Mammary epithelial cell (primary cell): ENCODE measurements at regions not wholly inside any gene's neighbourhood (a gene's known extent, or its start where the extent isn't known, plus 50 kb on each side); places are given as distances from the start of the nearest gene placed in this dataset.

Experiments
- EZH2 ChIP-seq: IDR thresholded peaks from 2 replicates; pipeline ENCODE4 v1.6.1; 2012; ENCODE audit warnings: low read length, inconsistent platforms, borderline replicate concordance
- TF ChIP-seq, protein P1 (sequence below), 2 donors: IDR thresholded peaks in 1 of 2; conservative IDR thresholded peaks in 1 of 2; 2 replicates each; pipeline ENCODE4 v1.5.1; 2011 to 2012; ENCODE audit warnings: inconsistent platforms in 2 of 2, low read length in 2 of 2, mild to moderate bottlenecking in 2 of 2, control low read depth in 1 of 2, low read depth in 1 of 2; ENCODE audit not compliant: insufficient read depth in 1 of 2; ENCODE audit errors: extremely low read depth in 1 of 2

DNA sequence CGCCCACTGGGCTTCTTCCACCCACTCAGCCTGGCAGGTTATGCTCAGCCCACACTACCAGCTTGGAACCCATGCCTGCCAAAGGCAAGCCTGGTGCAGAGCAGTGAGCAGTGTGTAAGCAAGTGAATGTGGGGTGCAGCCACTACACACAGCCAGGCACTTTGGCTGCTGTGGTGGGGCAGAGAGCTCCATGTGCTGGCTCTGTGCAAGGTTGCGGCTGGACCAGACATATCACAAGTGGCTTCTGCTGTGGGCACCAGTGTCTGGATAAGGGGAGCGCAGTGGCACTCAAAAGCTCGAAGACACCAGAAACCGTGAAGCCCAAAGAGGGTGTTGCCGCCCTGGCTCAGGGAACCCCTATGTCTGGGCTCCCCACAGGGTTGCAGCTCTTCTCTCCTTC, 563.7 kb downstream of the SI start:
- TF ChIP-seq, protein P1, sequence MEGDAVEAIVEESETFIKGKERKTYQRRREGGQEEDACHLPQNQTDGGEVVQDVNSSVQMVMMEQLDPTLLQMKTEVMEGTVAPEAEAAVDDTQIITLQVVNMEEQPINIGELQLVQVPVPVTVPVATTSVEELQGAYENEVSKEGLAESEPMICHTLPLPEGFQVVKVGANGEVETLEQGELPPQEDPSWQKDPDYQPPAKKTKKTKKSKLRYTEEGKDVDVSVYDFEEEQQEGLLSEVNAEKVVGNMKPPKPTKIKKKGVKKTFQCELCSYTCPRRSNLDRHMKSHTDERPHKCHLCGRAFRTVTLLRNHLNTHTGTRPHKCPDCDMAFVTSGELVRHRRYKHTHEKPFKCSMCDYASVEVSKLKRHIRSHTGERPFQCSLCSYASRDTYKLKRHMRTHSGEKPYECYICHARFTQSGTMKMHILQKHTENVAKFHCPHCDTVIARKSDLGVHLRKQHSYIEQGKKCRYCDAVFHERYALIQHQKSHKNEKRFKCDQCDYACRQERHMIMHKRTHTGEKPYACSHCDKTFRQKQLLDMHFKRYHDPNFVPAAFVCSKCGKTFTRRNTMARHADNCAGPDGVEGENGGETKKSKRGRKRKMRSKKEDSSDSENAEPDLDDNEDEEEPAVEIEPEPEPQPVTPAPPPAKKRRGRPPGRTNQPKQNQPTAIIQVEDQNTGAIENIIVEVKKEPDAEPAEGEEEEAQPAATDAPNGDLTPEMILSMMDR (conservative IDR thresholded peaks at IDR 0.05 in 1 of 2, IDR thresholded peaks at IDR 0.05 in 1 of 2; ENCODE audit: extremely low read depth in 1 of 2, insufficient read depth in 1 of 2, low read depth in 1 of 2, low read length in 2 of 2): no peak
- TF ChIP-seq EZH2: no peak
